H1 (cell line): ENCODE measurements at regions not wholly inside any gene's neighbourhood (a gene's known extent, or its start where the extent isn't known, plus 50 kb on each side); places are given as distances from the start of the nearest gene placed in this dataset.

Experiments used
- CTCF ChIA-PET: fragments of 300-600 bp; sonication (Branson Sonifier 250); formaldehyde crosslinking; loops from one replicate; lab custom pipeline; 2021; ENCODE audit not compliant: partially characterized antibody; lab: Charles Lee
- POLR2A ChIA-PET: fragments of 300-600 bp; sonication (Branson Sonifier 250); formaldehyde crosslinking; loops from one replicate; lab custom pipeline; 2021; ENCODE audit warnings: inconsistent platforms; ENCODE audit not compliant: partially characterized antibody; lab: Charles Lee
- DNase-seq, 2 experiments: peaks; one replicate each; pipeline versions ENCODE4 v3.0.0 to v3.0.0-alpha.2; 2010 to 2022; ENCODE audit warnings: low spot score in 2 of 2, low read depth in 1 of 2, mixed read lengths in 1 of 2
- FAIRE-seq: peaks from 2 replicates; lab custom pipeline; 2011; peaks lifted over from hg19 to GRCh38; lab: Jason Lieb, UNC
- H2AFZ ChIP-seq: 2 replicates; pipeline ENCODE4 v1.8.1; 2012; ENCODE audit warnings: low read length, inconsistent platforms
- H2AK5ac ChIP-seq: 2 replicates; pipeline ENCODE4 v1.6.1; 2013; ENCODE audit warnings: low read depth, low read length
- H2BK120ac ChIP-seq: replicated peaks from 2 replicates; pipeline ENCODE3; 2013; ENCODE audit warnings: low read depth, low read length, inconsistent platforms
- H2BK12ac ChIP-seq: 2 replicates; pipeline ENCODE4 v1.6.1; 2013; ENCODE audit warnings: low read depth, low read length
- H2BK15ac ChIP-seq: 2 replicates; pipeline ENCODE4 v1.6.1; 2013; ENCODE audit warnings: low read length
- H2BK20ac ChIP-seq: 2 replicates; pipeline ENCODE4 v1.6.1; 2013; ENCODE audit warnings: low read length
- H2BK5ac ChIP-seq: 2 replicates; pipeline ENCODE4 v1.6.1; 2013; ENCODE audit warnings: low read depth, low read length
- H3K14ac ChIP-seq: 2 replicates; pipeline ENCODE4 v1.6.1; 2013; ENCODE audit warnings: inconsistent platforms; ENCODE audit not compliant: insufficient read length
- H3K18ac ChIP-seq: 2 replicates; pipeline ENCODE4 v1.6.1; 2013; ENCODE audit warnings: low read length; ENCODE audit errors: extremely low read depth
- H3K23ac ChIP-seq: 2 replicates; pipeline ENCODE4 v1.6.1; 2013; ENCODE audit warnings: inconsistent platforms; ENCODE audit not compliant: insufficient read length
- H3K23me2 ChIP-seq: 2 replicates; pipeline ENCODE4 v1.6.1; 2013; ENCODE audit warnings: low read depth, low read length
- H3K27ac ChIP-seq: 2 replicates; pipeline ENCODE4 v1.6.1; 2011; ENCODE audit warnings: low read depth, low read length, inconsistent platforms
- H3K27me3 ChIP-seq, 4 experiments: replicated peaks in 1 of 4; 1 replicate in 1 of 4; 2 replicates in 3 of 4; pipeline versions ENCODE4 v1.6.1 to v1.8.1; 2011 to 2013; ENCODE audit warnings: low read length in 3 of 4, mild to moderate bottlenecking in 3 of 4, inconsistent platforms in 2 of 4, mixed read lengths in 2 of 4, moderate library complexity in 1 of 4; ENCODE audit not compliant: control insufficient read depth in 3 of 4, insufficient read depth in 3 of 4; ENCODE audit errors: extremely low read depth in 1 of 4
- H3K36me3 ChIP-seq, 4 experiments: 2 replicates each; pipeline versions ENCODE4 v1.6.1 to v1.8.1; 2011 to 2013; ENCODE audit warnings: mild to moderate bottlenecking in 4 of 4, low read length in 3 of 4, moderate library complexity in 2 of 4, control low read depth in 1 of 4, inconsistent platforms in 1 of 4; ENCODE audit not compliant: insufficient read depth in 4 of 4, control insufficient read depth in 2 of 4
- H3K4ac ChIP-seq: replicated peaks from 2 replicates; pipeline ENCODE3; 2013; ENCODE audit warnings: low read length, low read depth, mixed read lengths, inconsistent platforms; ENCODE audit not compliant: insufficient read length
- H3K4me1 ChIP-seq, 4 experiments: replicated peaks in 1 of 4; 1 replicate in 1 of 4; 2 replicates in 3 of 4; pipeline versions ENCODE4 v1.6.1 to v1.8.1; 2011 to 2013; ENCODE audit warnings: low read length in 3 of 4, inconsistent platforms in 2 of 4, mixed read lengths in 1 of 4; ENCODE audit not compliant: insufficient read depth in 4 of 4, control insufficient read depth in 3 of 4
- H3K4me2 ChIP-seq, 2 experiments: 2 replicates each; pipeline versions ENCODE4 v1.6.1 to v1.8.1; 2011 to 2013; ENCODE audit warnings: low read depth in 2 of 2, low read length in 2 of 2, control low read depth in 1 of 2, inconsistent platforms in 1 of 2, mild to moderate bottlenecking in 1 of 2; ENCODE audit not compliant: insufficient read depth in 1 of 2
- H3K4me3 ChIP-seq, 4 experiments: fragments of 200-600, 300-600 bp in 1 of 4; sonication (generic), shearing (Covaris generic), sonication (Bioruptor Twin) in 1 of 4; 2 replicates each; pipeline versions ENCODE4 v1.5.1 to v1.8.1; 2011 to 2016; ENCODE audit warnings: low read length in 4 of 4, low read depth in 3 of 4, control low read depth in 2 of 4, inconsistent platforms in 2 of 4, mild to moderate bottlenecking in 2 of 4, mixed read lengths in 1 of 4, moderate library complexity in 1 of 4; ENCODE audit not compliant: insufficient read depth in 2 of 4; ENCODE audit errors: extremely low read depth in 1 of 4
- H3K56ac ChIP-seq: replicated peaks from 2 replicates; pipeline ENCODE3; 2013; ENCODE audit warnings: low read depth, mild to moderate bottlenecking, mixed read lengths, low read length, inconsistent platforms; ENCODE audit not compliant: insufficient read length
- H3K79me1 ChIP-seq: 2 replicates; pipeline ENCODE4 v1.6.1; 2013; ENCODE audit warnings: low read depth, low read length, control low read depth
- H3K79me2 ChIP-seq, 2 experiments: 2 replicates each; pipeline versions ENCODE4 v1.6.1 to v1.8.1; 2012 to 2013; ENCODE audit warnings: low read length in 2 of 2, mild to moderate bottlenecking in 2 of 2, inconsistent platforms in 1 of 2; ENCODE audit not compliant: insufficient read depth in 2 of 2, control insufficient read depth in 1 of 2
- H3K9ac ChIP-seq, 4 experiments: replicated peaks in 1 of 4; 1 replicate in 1 of 4; 2 replicates in 3 of 4; pipeline versions ENCODE4 v1.6.1 to v1.8.1; 2011 to 2013; ENCODE audit warnings: low read depth in 3 of 4, low read length in 3 of 4, control low read depth in 2 of 4, mild to moderate bottlenecking in 2 of 4, moderate library complexity in 2 of 4, inconsistent platforms in 1 of 4; ENCODE audit errors: extremely low read depth in 1 of 4
- H3K9me3 ChIP-seq, 2 experiments: 2 replicates each; pipeline versions ENCODE4 v1.6.1 to v1.8.1; 2012 to 2013; ENCODE audit warnings: mild to moderate bottlenecking in 2 of 2, moderate library complexity in 2 of 2, control low read depth in 1 of 2, inconsistent platforms in 1 of 2, low read depth in 1 of 2, low read length in 1 of 2, mixed read lengths in 1 of 2; ENCODE audit not compliant: insufficient read depth in 2 of 2
- H4K20me1 ChIP-seq, 2 experiments: replicated peaks in 1 of 2; 2 replicates each; pipeline versions ENCODE3 to v1.8.1; 2011 to 2013; ENCODE audit warnings: inconsistent platforms in 2 of 2, low read length in 2 of 2, mild to moderate bottlenecking in 1 of 2; ENCODE audit not compliant: insufficient read depth in 2 of 2, control insufficient read depth in 1 of 2
- H4K5ac ChIP-seq: 2 replicates; pipeline ENCODE4 v1.6.1; 2013; ENCODE audit warnings: low read length, low read depth, mixed read lengths, inconsistent platforms; ENCODE audit not compliant: insufficient read length
- H4K8ac ChIP-seq: 2 replicates; pipeline ENCODE4 v1.8.0; 2013; ENCODE audit warnings: mild to moderate bottlenecking, moderate library complexity, low read length, inconsistent platforms; ENCODE audit not compliant: insufficient read depth; ENCODE audit errors: extremely low read depth
- H4K91ac ChIP-seq: replicated peaks from 2 replicates; pipeline ENCODE3; 2013; ENCODE audit warnings: low read length, mixed read lengths, inconsistent platforms; ENCODE audit not compliant: insufficient read length
- BRCA1 ChIP-seq: IDR thresholded peaks from 2 replicates; pipeline ENCODE4 v1.6.1; 2012; ENCODE audit warnings: low read depth, low read length, improper control_type of control experiment
- CBX5 ChIP-seq: fragments of 300-800, 300-1000 bp; sonication (generic); IDR thresholded peaks from 2 replicates; pipeline ENCODE4 v1.7.1; 2016; ENCODE audit warnings: antibody characterized with exemption, low read length, low read depth
- CTBP2 ChIP-seq: IDR thresholded peaks from 2 replicates; pipeline ENCODE4 v1.7.0; 2011; ENCODE audit warnings: borderline replicate concordance, mild to moderate bottlenecking, moderate library complexity, mixed read lengths, low read length; ENCODE audit not compliant: insufficient read depth, insufficient read length
- EP300 ChIP-seq, 2 experiments: IDR thresholded peaks; 1 replicate in 1 of 2; 2 replicates in 1 of 2; pipeline ENCODE4 v1.6.1; 2011 to 2012; ENCODE audit warnings: low read depth in 2 of 2, low read length in 2 of 2, mild to moderate bottlenecking in 2 of 2, borderline replicate concordance in 1 of 2, inconsistent platforms in 1 of 2, moderate library complexity in 1 of 2
- EZH2 ChIP-seq: fragments of 200-600 bp; sonication (generic); IDR thresholded peaks from 2 replicates; pipeline ENCODE4 v1.7.1; 2012; ENCODE audit warnings: low read depth, mild to moderate bottlenecking, moderate library complexity, low read length, inconsistent platforms; ENCODE audit not compliant: severe bottlenecking
- FOSL1 ChIP-seq: IDR thresholded peaks from 2 replicates; pipeline ENCODE4 v1.6.1; 2011; ENCODE audit warnings: mild to moderate bottlenecking, low read depth, low read length, moderate library complexity; ENCODE audit not compliant: insufficient read depth
- HDAC2 ChIP-seq, 2 experiments: fragments of 300-600 bp in 1 of 2; sonication (generic) in 1 of 2; IDR thresholded peaks; 2 replicates each; pipeline ENCODE4 v1.6.1; 2011 to 2012; ENCODE audit warnings: low read depth in 2 of 2, low read length in 2 of 2, mild to moderate bottlenecking in 2 of 2, moderate library complexity in 2 of 2, borderline replicate concordance in 1 of 2, inconsistent platforms in 1 of 2
- JUN ChIP-seq: IDR thresholded peaks from 2 replicates; pipeline ENCODE4 v1.6.1; 2011; ENCODE audit warnings: low read depth, mild to moderate bottlenecking, improper control_type of control experiment, low read length
- JUND ChIP-seq: IDR thresholded peaks from 2 replicates; pipeline ENCODE4 v1.6.1; 2011; ENCODE audit warnings: mild to moderate bottlenecking, improper control_type of control experiment, low read length
- KDM5A ChIP-seq: fragments of 200-600 bp; IDR thresholded peaks from 2 replicates; pipeline ENCODE4 v1.7.1; 2012; ENCODE audit warnings: mild to moderate bottlenecking, low read length, inconsistent platforms, mixed read lengths
- PHF8 ChIP-seq: fragments of 200-600 bp; sonication (generic); conservative IDR thresholded peaks from 2 replicates; pipeline ENCODE4 v1.7.1; 2012; ENCODE audit warnings: low read depth, mild to moderate bottlenecking, inconsistent platforms, low read length, moderate library complexity
- SIX5 ChIP-seq: IDR thresholded peaks from 2 replicates; pipeline ENCODE4 v1.6.1; 2011; ENCODE audit warnings: mild to moderate bottlenecking, low read depth, low read length
- SP4 ChIP-seq: IDR thresholded peaks from 2 replicates; pipeline ENCODE4 v1.6.1; 2012; ENCODE audit warnings: low read length, inconsistent platforms
- SUZ12 ChIP-seq: fragments of 200-600 bp; sonication (generic); IDR thresholded peaks from 2 replicates; pipeline ENCODE4 v1.6.1; 2012; ENCODE audit warnings: mild to moderate bottlenecking, inconsistent platforms, low read length, moderate library complexity, mixed read lengths
- TCF12 ChIP-seq: IDR thresholded peaks from 2 replicates; pipeline ENCODE4 v1.6.1; 2011; ENCODE audit warnings: low read depth, mild to moderate bottlenecking, low read length
- WGBS, 2 experiments: shearing (Covaris generic) in 1 of 2; methylation state at CpG; one replicate each; pipeline versions ENCODE4 v1.1.6 to v1.1.7; 2013 to 2015; ENCODE audit warnings: low lambda C conversion rate in 2 of 2, mixed read lengths in 2 of 2, inconsistent platforms in 1 of 2, low coverage in 1 of 2, missing lambda C conversion rate in 1 of 2; ENCODE audit not compliant: insufficient replicate concordance in 2 of 2, insufficient coverage in 1 of 2, insufficient read length in 1 of 2; ENCODE audit errors: extremely low coverage in 1 of 2, missing lambda C conversion rate in 1 of 2; 5-methylcytosine and 5-hydroxymethylcytosine counted together

- DNase-seq (no peak), FAIRE-seq (no peak)
- Histone ChIP-seq H4K8ac (no peak overlapping the region), H2BK12ac (no peak overlapping the region), H3K23ac (no peak overlapping the region), H3K79me2 (no peaks in the 10 kb centered on the region), H2BK120ac (no peak overlapping the region), H3K4me3 (no peak overlapping the region), H4K91ac (no peak overlapping the region), H3K27me3 (no peaks in the 10 kb centered on the region), H3K27ac (no peak overlapping the region), H3K18ac (no peak overlapping the region), H3K14ac (no peak overlapping the region)
- ChIA-PET CTCF (no interaction called here), POLR2A (no interaction called here)
- no peak for TF ChIP-seq SUZ12
- TF ChIP-seq TCF12: no peak
- TF ChIP-seq CTBP2: no peak
- TF ChIP-seq EZH2: no peak
- no peak for TF ChIP-seq SP4
- TF ChIP-seq JUN: no peak
- TF ChIP-seq SIX5: no peak
- TF ChIP-seq EP300 (IDR thresholded peaks at IDR 0.05; ENCODE audit: borderline replicate concordance in 1 of 2, low read depth in 2 of 2, low read length in 2 of 2): no peak
- no peak for TF ChIP-seq JUND
- TF ChIP-seq PHF8: no peak
- TF ChIP-seq CBX5: no peak
- TF ChIP-seq HDAC2 (IDR thresholded peaks at IDR 0.05; ENCODE audit: borderline replicate concordance in 1 of 2, low read depth in 2 of 2, low read length in 2 of 2): no peak
- no peak for TF ChIP-seq KDM5A
- no peak for TF ChIP-seq FOSL1
- TF ChIP-seq BRCA1: no peak
- TF ChIP-seq, all 59 proteins: peak for 0
- H3K56ac ChIP-seq: no peak overlapping the region
- H3K4me1 ChIP-seq: no peaks in the 10 kb centered on the region
- no peaks in the 10 kb centered on the region for H4K20me1 ChIP-seq
- no peak overlapping the region for H2BK15ac ChIP-seq
- H2AK5ac ChIP-seq: no peak overlapping the region
- H2AFZ ChIP-seq: no peak overlapping the region
- no peak overlapping the region for H2BK20ac ChIP-seq
- no peaks in the 10 kb centered on the region for H3K9me3 ChIP-seq
- no peaks in the 10 kb centered on the region for H3K79me1 ChIP-seq
- 95% methylated on average over 6 of the region's 6 CpGs; no CpG with 5 or more reads in 1 of the 2 experiments for WGBS, 2 experiments
- H3K9ac ChIP-seq: no peak overlapping the region
- no peak overlapping the region for H2BK5ac ChIP-seq
- H3K4ac ChIP-seq: no peak overlapping the region
- H3K4me2 ChIP-seq: no peak overlapping the region
- H3K23me2 ChIP-seq: no peaks in the 10 kb centered on the region
- H3K36me3 ChIP-seq: no peaks in the 10 kb centered on the region
- H4K5ac ChIP-seq: no peak overlapping the region
Observed at GRCh38 chr13:90307136-90307535, 1040.4 kb upstream of the MIR17HG start.
